Esophagus squamous epithelium (tissue), 5 donors: ENCODE measurements at regions not wholly inside any gene's neighbourhood (a gene's known extent, or its start where the extent isn't known, plus 50 kb on each side); places are given as distances from the start of the nearest gene placed in this dataset.

ENCODE experiments used
- DNase-seq: peaks from one replicate; lab custom pipeline; 2025; lab: John Stamatoyannopoulos, UW
- H3K27ac ChIP-seq, 4 donors: fragments of 200-600 bp; sonication (generic); one replicate each; pipeline ENCODE4 v1.5.1; 2016 to 2019; ENCODE audit warnings: mild to moderate bottlenecking in 1 of 4
- H3K27me3 ChIP-seq, 4 donors: fragments of 200-600 bp; sonication (generic); 1 replicate in 3 of 4; 2 replicates in 1 of 4; pipeline versions ENCODE4 v1.5.1 to v1.6.0; 2017 to 2021; ENCODE audit warnings: antibody characterized with exemption in 1 of 4
- H3K36me3 ChIP-seq, 3 donors: fragments of 200-600 bp; sonication (generic); one replicate each; pipeline ENCODE4 v1.5.1; 2016 to 2019
- H3K4me1 ChIP-seq, 3 donors: fragments of 200-600 bp; sonication (generic); one replicate each; pipeline ENCODE4 v1.5.1; 2017 to 2019
- H3K4me3 ChIP-seq, 4 donors: fragments of 200-600 bp; sonication (generic); 1 replicate in 3 of 4; 2 replicates in 1 of 4; pipeline ENCODE4 v1.5.1; 2016 to 2019; ENCODE audit warnings: mild to moderate bottlenecking in 2 of 4, moderate library complexity in 1 of 4
- H3K9me3 ChIP-seq, 3 donors: fragments of 200-600 bp; sonication (generic); one replicate each; pipeline ENCODE4 v1.5.1; 2016 to 2019
- POLR2A ChIP-seq, 4 donors: fragments of 450-650 bp; IDR thresholded peaks; one replicate each; pipeline ENCODE4 v1.6.1; 2017; ENCODE audit warnings: antibody characterized with exemption in 4 of 4, mild to moderate bottlenecking in 4 of 4, moderate library complexity in 3 of 4
- WGBS, 2 donors: methylation state at CpG; one replicate each; pipeline ENCODE4 v1.1.5; 2018; 5-methylcytosine and 5-hydroxymethylcytosine counted together
- intact Hi-C: fragments of 100-400 bp; cut with DNase I; formaldehyde crosslinking; loops from one replicate; pipeline ENCODE4 v1.15.0; 2022
- TF ChIP-seq, protein P1 (sequence below), 6 experiments: fragments of 450-650 bp in 4 of 6; fragments of 200-600 bp in 2 of 6; sonication (generic) in 2 of 6; IDR thresholded peaks; one replicate each; pipeline ENCODE4 v1.5.1; 2016 to 2019; ENCODE audit warnings: antibody characterized with exemption in 6 of 6, mild to moderate bottlenecking in 4 of 6, moderate library complexity in 4 of 6
- donor health status: DM: yes; HTN: yes; CAD: no.

DNA sequence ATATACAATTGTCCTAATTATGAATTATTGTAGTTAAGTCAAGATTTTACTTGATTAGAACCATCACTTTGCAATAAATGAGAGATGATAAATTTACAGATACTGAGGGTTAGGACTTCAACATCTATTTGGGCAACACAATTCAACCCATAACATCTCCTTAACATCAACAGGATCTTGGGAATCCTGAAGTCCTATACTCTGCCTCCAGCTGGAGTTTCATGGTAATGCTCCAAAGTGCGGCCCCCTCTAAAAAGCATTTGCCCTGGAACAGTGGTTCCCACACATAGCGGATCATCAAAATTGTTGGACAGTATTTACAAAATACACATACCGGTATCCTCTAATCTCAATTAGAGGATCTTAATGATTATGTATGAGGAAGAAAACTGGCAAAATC, 618.6 kb downstream of the CENPC start:
- H3K27me3 ChIP-seq, result no peaks in the 10 kb centered on the region
- H3K36me3 ChIP-seq, result no peaks in the 10 kb centered on the region
- TF ChIP-seq POLR2A (IDR thresholded peaks at IDR 0.05), result no peak
- TF ChIP-seq, protein P1, sequence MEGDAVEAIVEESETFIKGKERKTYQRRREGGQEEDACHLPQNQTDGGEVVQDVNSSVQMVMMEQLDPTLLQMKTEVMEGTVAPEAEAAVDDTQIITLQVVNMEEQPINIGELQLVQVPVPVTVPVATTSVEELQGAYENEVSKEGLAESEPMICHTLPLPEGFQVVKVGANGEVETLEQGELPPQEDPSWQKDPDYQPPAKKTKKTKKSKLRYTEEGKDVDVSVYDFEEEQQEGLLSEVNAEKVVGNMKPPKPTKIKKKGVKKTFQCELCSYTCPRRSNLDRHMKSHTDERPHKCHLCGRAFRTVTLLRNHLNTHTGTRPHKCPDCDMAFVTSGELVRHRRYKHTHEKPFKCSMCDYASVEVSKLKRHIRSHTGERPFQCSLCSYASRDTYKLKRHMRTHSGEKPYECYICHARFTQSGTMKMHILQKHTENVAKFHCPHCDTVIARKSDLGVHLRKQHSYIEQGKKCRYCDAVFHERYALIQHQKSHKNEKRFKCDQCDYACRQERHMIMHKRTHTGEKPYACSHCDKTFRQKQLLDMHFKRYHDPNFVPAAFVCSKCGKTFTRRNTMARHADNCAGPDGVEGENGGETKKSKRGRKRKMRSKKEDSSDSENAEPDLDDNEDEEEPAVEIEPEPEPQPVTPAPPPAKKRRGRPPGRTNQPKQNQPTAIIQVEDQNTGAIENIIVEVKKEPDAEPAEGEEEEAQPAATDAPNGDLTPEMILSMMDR (IDR thresholded peaks at IDR 0.05), result no peak
- no peak overlapping the region for H3K27ac ChIP-seq
- intact Hi-C loops, result no loop called here
- 89 to 92% methylated on average over 3 of the region's 3 CpGs for WGBS, 2 donors
- no peak for DNase-seq
- no peaks in the 10 kb centered on the region for H3K9me3 ChIP-seq
- H3K4me1 ChIP-seq, result no peaks in the 10 kb centered on the region
- no peak overlapping the region for H3K4me3 ChIP-seq

DNA sequence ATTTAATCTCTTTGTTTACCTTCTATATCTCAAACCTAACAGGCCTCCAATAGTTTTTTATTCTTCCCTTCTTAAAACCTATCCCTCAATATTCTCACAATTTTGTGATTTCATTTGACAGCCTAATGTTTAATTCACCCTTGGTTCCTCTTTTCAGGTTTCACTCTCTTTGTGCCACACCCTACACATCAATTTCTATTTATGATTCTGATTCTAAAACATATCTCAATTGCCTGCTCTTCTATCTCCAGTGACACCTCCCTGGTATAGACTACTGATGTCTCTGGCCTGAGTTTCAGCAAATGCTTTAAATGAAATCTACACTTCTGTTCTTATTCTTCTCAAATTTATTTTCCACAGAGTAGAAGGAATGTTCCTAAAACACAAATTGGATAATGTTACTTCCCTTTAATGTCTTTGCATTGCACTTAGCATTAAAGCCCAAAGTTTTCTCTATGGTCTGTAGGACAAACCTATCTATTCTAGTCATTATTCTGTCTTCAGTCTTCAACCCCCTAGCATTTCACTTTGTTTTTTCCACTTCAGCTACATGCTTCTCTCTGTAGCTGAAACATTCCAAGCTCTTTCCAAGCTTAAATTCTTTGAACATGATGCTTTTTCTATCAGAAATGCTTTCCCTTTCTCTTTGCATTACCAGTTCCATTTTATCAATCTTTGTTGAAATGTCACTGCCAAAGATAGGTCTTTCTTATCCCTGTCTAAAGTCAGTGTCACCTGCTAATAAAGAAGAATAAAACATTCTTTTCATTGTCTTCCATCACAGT, 622.0 kb downstream of the CENPC start:
- Histone ChIP-seq H3K4me3 (no peak overlapping the region), H3K27ac (no peak overlapping the region), H3K27me3 (no peaks in the 10 kb centered on the region), H3K9me3 (no peaks in the 10 kb centered on the region), H3K36me3 (no peaks in the 10 kb centered on the region), H3K4me1 (no peaks in the 10 kb centered on the region)
- DNase-seq, result no peak
- no peak for TF ChIP-seq POLR2A (IDR thresholded peaks at IDR 0.05)
- TF ChIP-seq, protein P1 (IDR thresholded peaks at IDR 0.05), result no peak
- intact Hi-C loops, result no loop called here

DNA sequence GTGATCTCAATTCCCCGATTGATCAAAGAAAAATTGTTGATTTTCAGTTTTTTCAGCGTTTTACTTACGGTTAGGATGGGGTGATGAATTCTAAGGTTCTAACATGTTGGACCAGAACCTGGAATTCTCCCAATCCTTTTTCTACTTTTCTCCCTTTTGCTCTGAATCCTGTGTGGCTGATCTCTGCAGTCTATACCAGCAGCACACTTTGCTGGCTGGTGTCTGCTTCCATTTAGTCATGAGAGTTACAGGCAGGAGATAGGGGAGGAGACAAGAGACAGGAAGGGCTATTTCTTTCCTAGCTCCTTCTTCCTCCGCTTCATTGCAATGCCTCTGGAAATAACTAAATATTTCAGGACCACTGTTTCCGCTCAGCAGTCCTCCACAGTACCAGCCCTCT, 623.9 kb downstream of the CENPC start:
- Histone ChIP-seq H3K4me1 (no peaks in the 10 kb centered on the region), H3K27ac (no peak overlapping the region), H3K9me3 (no peaks in the 10 kb centered on the region), H3K4me3 (no peak overlapping the region), H3K27me3 (no peaks in the 10 kb centered on the region), H3K36me3 (no peaks in the 10 kb centered on the region)
- no peak for TF ChIP-seq POLR2A (IDR thresholded peaks at IDR 0.05)
- TF ChIP-seq, protein P1 (IDR thresholded peaks at IDR 0.05), result no peak
- WGBS, 2 donors, result 68 to 72% methylated on average over 5 of the region's 5 CpGs
- intact Hi-C loops, result no loop called here
- DNase-seq, result no peak

DNA sequence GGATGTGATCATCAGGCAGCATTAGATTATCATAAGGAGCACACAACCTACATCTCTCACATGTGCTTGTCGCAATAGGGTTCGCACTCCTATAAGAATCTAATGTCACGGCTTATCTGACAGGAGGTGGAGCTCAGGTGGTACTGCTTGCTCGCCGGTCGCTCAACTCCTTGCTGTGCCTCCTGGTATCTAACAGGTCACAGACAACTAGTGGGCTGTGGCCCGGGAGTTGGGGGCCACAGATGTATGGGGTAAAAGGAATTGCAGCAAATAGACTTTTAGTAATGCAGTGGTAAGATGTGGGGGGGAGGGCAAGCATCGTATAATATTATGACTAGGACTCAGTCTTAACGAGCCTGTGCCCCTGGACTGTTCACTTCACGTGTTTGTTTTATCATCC, 624.8 kb downstream of the CENPC start:
- Histone ChIP-seq H3K9me3 (no peaks in the 10 kb centered on the region), H3K27ac (no peak overlapping the region), H3K27me3 (no peaks in the 10 kb centered on the region), H3K4me1 (no peaks in the 10 kb centered on the region), H3K36me3 (no peaks in the 10 kb centered on the region), H3K4me3 (no peak overlapping the region)
- WGBS, 2 donors, result 74 to 80% methylated on average over 10 of the region's 10 CpGs
- TF ChIP-seq, protein P1 (IDR thresholded peaks at IDR 0.05), result no peak
- no peak for TF ChIP-seq POLR2A (IDR thresholded peaks at IDR 0.05)
- intact Hi-C loops, result no loop called here
- no peak for DNase-seq

GRCh38 chr4:66911880-66912279, 633.4 kb downstream of the CENPC start:
- no peaks in the 10 kb centered on the region for H3K27me3 ChIP-seq
- H3K4me1 ChIP-seq, result no peaks in the 10 kb centered on the region
- intact Hi-C loops, result no loop called here
- no peaks in the 10 kb centered on the region for H3K36me3 ChIP-seq
- 17 to 35% methylated on average over 2 of the region's 2 CpGs for WGBS, 2 donors
- TF ChIP-seq, protein P1 (IDR thresholded peaks at IDR 0.05), result no peak
- no peak for TF ChIP-seq POLR2A (IDR thresholded peaks at IDR 0.05)
- no peak overlapping the region for H3K27ac ChIP-seq
- no peaks in the 10 kb centered on the region for H3K9me3 ChIP-seq
- no peak for DNase-seq
- H3K4me3 ChIP-seq, result no peak overlapping the region
